ENCODE measurements at regions not wholly inside any gene's neighbourhood (a gene's known extent, or its start where the extent isn't known, plus 50 kb on each side); places are given as distances from the start of the nearest gene placed in this dataset.

- DNase-seq: no peak
Measured at GRCh38 chr4:177057186-177057585, 252.5 kb upstream of the NEIL3 start.

- DNase-seq: no peak
Measured at GRCh38 chr4:177064116-177064515, 245.6 kb upstream of the NEIL3 start.

GRCh38 chr4:177064729-177065394 lies 244.8 kb upstream of the NEIL3 start:
- no peak for DNase-seq

GRCh38 chr4:177066746-177067145 lies 242.9 kb upstream of the NEIL3 start:
- no peak for DNase-seq

- DNase-seq: no peak
Measured at GRCh38 chr4:177070533-177071058, 239.1 kb upstream of the NEIL3 start.

GRCh38 chr4:177077095-177077971 lies 232.3 kb upstream of the NEIL3 start:
- DNase-seq: no peak

- DNase-seq: no peak
Measured at GRCh38 chr4:177079327-177079726, 230.3 kb upstream of the NEIL3 start.

- DNase-seq: no peak
Measured at GRCh38 chr4:177080388-177080787, 229.3 kb upstream of the NEIL3 start.

GRCh38 chr4:177087060-177087459 lies 222.6 kb upstream of the NEIL3 start:
- no peak for DNase-seq

- DNase-seq: no peak
Measured at GRCh38 chr4:177087499-177087898, 222.2 kb upstream of the NEIL3 start.

GRCh38 chr4:177091515-177091914 lies 218.2 kb upstream of the NEIL3 start:
- no peak for DNase-seq

GRCh38 chr4:177092807-177093206 lies 216.9 kb upstream of the NEIL3 start:
- DNase-seq: no peak

GRCh38 chr4:177093964-177094363 lies 215.7 kb upstream of the NEIL3 start:
- no peak for DNase-seq

- DNase-seq: no peak
Measured at GRCh38 chr4:177097291-177097690, 212.4 kb upstream of the NEIL3 start.

- no peak for DNase-seq
Measured at GRCh38 chr4:177099211-177099610, 210.5 kb upstream of the NEIL3 start.

- DNase-seq: no peak
Measured at GRCh38 chr4:177100307-177100706, 209.4 kb upstream of the NEIL3 start.

GRCh38 chr4:177103619-177104018 lies 206.1 kb upstream of the NEIL3 start:
- DNase-seq: no peak

- no peak for DNase-seq
Measured at GRCh38 chr4:177105536-177105935, 204.1 kb upstream of the NEIL3 start.

GRCh38 chr4:177107288-177107921 lies 202.3 kb upstream of the NEIL3 start:
- DNase-seq: no peak

GRCh38 chr4:177108708-177109107 lies 201.0 kb upstream of the NEIL3 start:
- DNase-seq: no peak

- no peak for DNase-seq
Measured at GRCh38 chr4:177109769-177110168, 199.9 kb upstream of the NEIL3 start.

- no peak for DNase-seq
Measured at GRCh38 chr4:177116161-177116560, 193.5 kb upstream of the NEIL3 start.

- DNase-seq: no peak
Measured at GRCh38 chr4:177117256-177117655, 192.4 kb upstream of the NEIL3 start.

GRCh38 chr4:177118596-177118995 lies 191.1 kb upstream of the NEIL3 start:
- no peak for DNase-seq

All from inflammatory macrophage treated with lipopolysaccharide for 1 hour (primary cell).